ENCODE measurements at regions not wholly inside any gene's neighbourhood (a gene's known extent, or its start where the extent isn't known, plus 50 kb on each side); places are given as distances from the start of the nearest gene placed in this dataset.

DNA sequence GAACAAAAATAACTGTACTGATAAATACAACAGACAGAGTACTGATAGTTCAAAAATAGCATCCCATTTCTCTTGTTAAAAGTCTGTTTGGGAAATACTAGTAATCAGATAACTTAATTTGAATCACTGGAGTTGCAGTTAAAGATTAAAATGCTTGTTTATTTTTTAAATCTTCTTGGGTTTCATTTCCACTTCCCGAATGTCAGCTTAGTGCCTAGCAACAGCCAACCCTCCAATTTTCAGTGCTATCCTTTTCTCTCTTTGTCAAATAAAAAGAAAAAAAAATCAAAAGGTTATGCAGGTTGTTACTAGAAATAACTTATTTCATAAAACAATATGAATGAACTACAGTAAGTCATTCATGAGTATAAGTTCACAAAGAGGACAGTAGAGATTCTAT lies 257.7 kb upstream of the STXBP5 start:
- peaks cover 13% of the 10 kb centered on the region for H3K9me3 Mint-ChIP-seq (ENCODE audit: unreplicated experiment)
- Histone ChIP-seq H4K20me1 (ENCODE audit: insufficient read depth, low read length) (no peaks in the 10 kb centered on the region), H3K27me3 (ENCODE audit: insufficient read depth, low read length) (no peaks in the 10 kb centered on the region), H3K4me3 (ENCODE audit: insufficient read depth, low read depth, low read length) (no peak overlapping the region), H3K4me2 (ENCODE audit: low read length) (no peak overlapping the region), H3K27ac (ENCODE audit: low read depth, low read length) (no peak overlapping the region), H3K36me3 (ENCODE audit: insufficient read depth, low read length) (no peaks in the 10 kb centered on the region), H3K79me2 (ENCODE audit: insufficient read depth, low read length) (no peaks in the 10 kb centered on the region), H2AFZ (ENCODE audit: low read depth, low read length) (no peak overlapping the region), H3K9ac (ENCODE audit: low read length) (no peak overlapping the region), H3K4me1 (ENCODE audit: insufficient read depth, low read length) (no peaks in the 10 kb centered on the region), H3K9me3 (ENCODE audit: insufficient read depth, low read depth, low read length) (no peaks in the 10 kb centered on the region)
- no peaks in the 10 kb centered on the region for H3K27me3 Mint-ChIP-seq (ENCODE audit: low read depth, unreplicated experiment)
- no peak overlapping the region for H3K27ac Mint-ChIP-seq (ENCODE audit: unreplicated experiment)
- no peak overlapping the region for H3K4me3 Mint-ChIP-seq (ENCODE audit: unreplicated experiment)
- DNase-seq (ENCODE audit: low read depth) (no peak), FAIRE-seq (no peak)
- H3K36me3 Mint-ChIP-seq (ENCODE audit: low read depth, unreplicated experiment), result no peaks in the 10 kb centered on the region
- TF ChIP-seq EZH2 (IDR thresholded peaks at IDR 0.05; ENCODE audit: insufficient read depth, low read length), result no peak
- TF ChIP-seq, protein P1, sequence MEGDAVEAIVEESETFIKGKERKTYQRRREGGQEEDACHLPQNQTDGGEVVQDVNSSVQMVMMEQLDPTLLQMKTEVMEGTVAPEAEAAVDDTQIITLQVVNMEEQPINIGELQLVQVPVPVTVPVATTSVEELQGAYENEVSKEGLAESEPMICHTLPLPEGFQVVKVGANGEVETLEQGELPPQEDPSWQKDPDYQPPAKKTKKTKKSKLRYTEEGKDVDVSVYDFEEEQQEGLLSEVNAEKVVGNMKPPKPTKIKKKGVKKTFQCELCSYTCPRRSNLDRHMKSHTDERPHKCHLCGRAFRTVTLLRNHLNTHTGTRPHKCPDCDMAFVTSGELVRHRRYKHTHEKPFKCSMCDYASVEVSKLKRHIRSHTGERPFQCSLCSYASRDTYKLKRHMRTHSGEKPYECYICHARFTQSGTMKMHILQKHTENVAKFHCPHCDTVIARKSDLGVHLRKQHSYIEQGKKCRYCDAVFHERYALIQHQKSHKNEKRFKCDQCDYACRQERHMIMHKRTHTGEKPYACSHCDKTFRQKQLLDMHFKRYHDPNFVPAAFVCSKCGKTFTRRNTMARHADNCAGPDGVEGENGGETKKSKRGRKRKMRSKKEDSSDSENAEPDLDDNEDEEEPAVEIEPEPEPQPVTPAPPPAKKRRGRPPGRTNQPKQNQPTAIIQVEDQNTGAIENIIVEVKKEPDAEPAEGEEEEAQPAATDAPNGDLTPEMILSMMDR (IDR thresholded peaks at IDR 0.05; ENCODE audit: insufficient read depth, low read depth, low read length), result no peak
- H3K4me1 Mint-ChIP-seq (ENCODE audit: low read depth, unreplicated experiment), result no peaks in the 10 kb centered on the region

DNA sequence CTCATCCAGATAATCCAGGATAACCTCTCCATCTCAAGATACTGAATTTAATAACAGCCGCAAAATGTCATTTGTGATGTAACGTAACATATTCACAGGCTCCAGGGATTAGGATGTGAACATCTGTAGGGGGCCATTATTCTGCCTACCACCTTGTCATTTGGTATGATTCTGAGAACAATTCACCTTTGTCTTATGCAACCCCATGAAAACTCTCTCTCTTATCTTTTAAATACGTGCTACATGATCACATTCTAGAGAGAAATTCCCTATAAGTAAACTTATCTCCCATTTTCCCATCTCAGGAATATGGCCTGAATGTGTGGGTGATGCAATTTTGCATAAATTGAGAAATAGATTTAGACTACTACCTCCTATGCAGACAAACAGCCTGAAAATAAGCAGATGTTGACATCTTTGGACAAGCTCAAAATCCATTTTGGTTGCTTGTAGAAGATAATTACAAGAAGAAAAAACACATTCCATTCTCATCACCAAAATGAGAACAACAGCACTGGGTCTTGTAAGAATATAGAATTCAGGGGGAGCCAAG lies 255.4 kb upstream of the STXBP5 start:
- Histone ChIP-seq H3K9ac (ENCODE audit: low read length) (no peak overlapping the region), H3K9me3 (ENCODE audit: insufficient read depth, low read depth, low read length) (no peaks in the 10 kb centered on the region), H3K4me1 (ENCODE audit: insufficient read depth, low read length) (no peaks in the 10 kb centered on the region), H4K20me1 (ENCODE audit: insufficient read depth, low read length) (no peaks in the 10 kb centered on the region), H3K4me3 (ENCODE audit: insufficient read depth, low read depth, low read length) (no peak overlapping the region), H2AFZ (ENCODE audit: low read depth, low read length) (no peak overlapping the region), H3K79me2 (ENCODE audit: insufficient read depth, low read length) (no peaks in the 10 kb centered on the region), H3K27ac (ENCODE audit: low read depth, low read length) (no peak overlapping the region), H3K27me3 (ENCODE audit: insufficient read depth, low read length) (no peaks in the 10 kb centered on the region), H3K36me3 (ENCODE audit: insufficient read depth, low read length) (no peaks in the 10 kb centered on the region), H3K4me2 (ENCODE audit: low read length) (no peak overlapping the region)
- Mint-ChIP-seq H3K4me1 (ENCODE audit: low read depth, unreplicated experiment) (no peaks in the 10 kb centered on the region), H3K9me3 (ENCODE audit: unreplicated experiment) (peaks cover 3% of the 10 kb centered on the region), H3K27me3 (ENCODE audit: low read depth, unreplicated experiment) (no peaks in the 10 kb centered on the region), H3K4me3 (ENCODE audit: unreplicated experiment) (no peak overlapping the region), H3K27ac (ENCODE audit: unreplicated experiment) (no peak overlapping the region), H3K36me3 (ENCODE audit: low read depth, unreplicated experiment) (no peaks in the 10 kb centered on the region)
- no peak for FAIRE-seq
- TF ChIP-seq, protein P1 (IDR thresholded peaks at IDR 0.05; ENCODE audit: insufficient read depth, low read depth, low read length), result no peak
- TF ChIP-seq EZH2 (IDR thresholded peaks at IDR 0.05; ENCODE audit: insufficient read depth, low read length), result no peak
- no peak for DNase-seq (ENCODE audit: low read depth)

DNA sequence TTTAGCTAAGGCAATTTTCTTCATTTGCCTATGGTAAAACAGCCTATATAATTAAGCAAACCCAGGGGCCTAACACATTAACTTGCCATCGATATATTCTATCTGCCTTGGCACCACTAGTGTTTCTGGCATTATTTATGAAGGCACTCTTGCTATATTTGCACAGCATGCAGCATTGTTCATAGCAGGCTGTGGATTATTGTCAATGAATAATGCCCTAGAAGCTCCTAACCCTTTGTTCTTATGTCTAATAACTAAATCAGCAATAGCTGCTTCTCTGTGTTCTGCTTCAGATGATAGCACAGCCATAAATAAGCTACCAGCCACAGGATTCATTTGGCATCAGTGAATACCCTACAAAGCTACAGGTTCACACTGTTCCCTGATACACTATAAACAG lies 254.8 kb upstream of the STXBP5 start:
- Mint-ChIP-seq H3K36me3 (ENCODE audit: low read depth, unreplicated experiment) (no peaks in the 10 kb centered on the region), H3K4me3 (ENCODE audit: unreplicated experiment) (no peak overlapping the region), H3K27me3 (ENCODE audit: low read depth, unreplicated experiment) (no peaks in the 10 kb centered on the region), H3K9me3 (ENCODE audit: unreplicated experiment) (peaks cover 3% of the 10 kb centered on the region), H3K4me1 (ENCODE audit: low read depth, unreplicated experiment) (no peaks in the 10 kb centered on the region), H3K27ac (ENCODE audit: unreplicated experiment) (no peak overlapping the region)
- Histone ChIP-seq H3K36me3 (ENCODE audit: insufficient read depth, low read length) (no peaks in the 10 kb centered on the region), H3K9me3 (ENCODE audit: insufficient read depth, low read depth, low read length) (no peaks in the 10 kb centered on the region), H3K4me1 (ENCODE audit: insufficient read depth, low read length) (no peaks in the 10 kb centered on the region), H3K79me2 (ENCODE audit: insufficient read depth, low read length) (no peaks in the 10 kb centered on the region), H2AFZ (ENCODE audit: low read depth, low read length) (no peak overlapping the region), H3K27ac (ENCODE audit: low read depth, low read length) (no peak overlapping the region), H3K4me3 (ENCODE audit: insufficient read depth, low read depth, low read length) (no peak overlapping the region), H3K9ac (ENCODE audit: low read length) (no peak overlapping the region), H4K20me1 (ENCODE audit: insufficient read depth, low read length) (no peaks in the 10 kb centered on the region), H3K4me2 (ENCODE audit: low read length) (no peak overlapping the region), H3K27me3 (ENCODE audit: insufficient read depth, low read length) (no peaks in the 10 kb centered on the region)
- TF ChIP-seq, protein P1 (IDR thresholded peaks at IDR 0.05; ENCODE audit: insufficient read depth, low read depth, low read length), result no peak
- no peak for TF ChIP-seq EZH2 (IDR thresholded peaks at IDR 0.05; ENCODE audit: insufficient read depth, low read length)
- no peak for DNase-seq (ENCODE audit: low read depth)
- FAIRE-seq, result no peak
